GM23338 (cell line): ENCODE measurements at regions not wholly inside any gene's neighbourhood (a gene's known extent, or its start where the extent isn't known, plus 50 kb on each side); places are given as distances from the start of the nearest gene placed in this dataset.

Experiments used
- ATAC-seq: fragments of 200-7000 bp; cut with Tn5 transposase; 3 replicates; pipeline ENCODE4 v1.9.1; 2020
- DNase-seq: peaks from one replicate; pipeline ENCODE4 v3.0.0-alpha.2; 2015; ENCODE audit warnings: low spot score
- H2AFZ ChIP-seq: fragments of 200-600 bp; sonication (generic); 2 replicates; pipeline ENCODE4 v1.8.0; 2016; ENCODE audit warnings: antibody characterized with exemption, mild to moderate bottlenecking, moderate library complexity
- H3F3A ChIP-seq: fragments of 200-600 bp; sonication (generic); replicated peaks from 2 replicates; pipeline ENCODE4 v1.8.0; 2017; ENCODE audit warnings: antibody characterized with exemption, mixed run types, low read depth
- H3K27ac ChIP-seq: fragments of 200-600 bp; sonication (generic); 2 replicates; pipeline ENCODE4 v1.6.1; 2016; ENCODE audit warnings: low read depth
- H3K27me3 ChIP-seq: fragments of 200-600 bp; sonication (generic); 2 replicates; pipeline ENCODE4 v1.8.0; 2016; ENCODE audit warnings: mild to moderate bottlenecking, mixed run types, moderate library complexity; ENCODE audit not compliant: insufficient read depth
- H3K36me3 ChIP-seq: fragments of 200-600 bp; sonication (generic); 2 replicates; pipeline ENCODE4 v1.8.0; 2016; ENCODE audit warnings: mild to moderate bottlenecking; ENCODE audit not compliant: insufficient read depth
- H3K4me1 ChIP-seq: fragments of 200-600 bp; sonication (generic); 2 replicates; pipeline ENCODE4 v1.8.0; 2016; ENCODE audit warnings: mild to moderate bottlenecking, moderate library complexity; ENCODE audit not compliant: insufficient read depth
- H3K4me2 ChIP-seq: fragments of 200-600 bp; sonication (generic); 2 replicates; pipeline ENCODE4 v1.7.1; 2017; ENCODE audit warnings: mixed run types
- H3K4me3 ChIP-seq: fragments of 200-600 bp; sonication (generic); 2 replicates; pipeline ENCODE4 v1.6.1; 2016; ENCODE audit warnings: mixed run types
- H3K79me2 ChIP-seq: fragments of 200-600 bp; sonication (generic); replicated peaks from 2 replicates; pipeline ENCODE4 v1.8.0; 2017; ENCODE audit warnings: mild to moderate bottlenecking; ENCODE audit not compliant: insufficient read depth
- H3K9me2 ChIP-seq: fragments of 200-600 bp; sonication (generic); 2 replicates; pipeline ENCODE4 v1.8.0; 2017; ENCODE audit not compliant: insufficient read depth
- H4K20me1 ChIP-seq: fragments of 200-600 bp; sonication (generic); replicated peaks from 2 replicates; pipeline ENCODE4 v1.8.0; 2017; ENCODE audit warnings: mild to moderate bottlenecking; ENCODE audit not compliant: insufficient read depth
- H3K27ac Mint-ChIP-seq: 2 replicates; pipeline ENCODE4 v1.8.0; 2020; ENCODE audit warnings: inconsistent platforms, mild to moderate bottlenecking, moderate library complexity, mixed read lengths
- H3K27me3 Mint-ChIP-seq: 3 replicates; pipeline ENCODE4 v1.8.0; 2022; ENCODE audit warnings: low read depth, mild to moderate bottlenecking, moderate library complexity, mixed read lengths, inconsistent platforms; ENCODE audit not compliant: insufficient read depth, poor library complexity
- H3K36me3 Mint-ChIP-seq: 3 replicates; pipeline ENCODE4 v1.8.0; 2021; ENCODE audit warnings: low read depth, mild to moderate bottlenecking, inconsistent platforms, moderate library complexity, mixed read lengths
- H3K4me1 Mint-ChIP-seq: 3 replicates; pipeline ENCODE4 v1.8.0; 2020; ENCODE audit warnings: mild to moderate bottlenecking, inconsistent platforms, mixed read lengths
- H3K4me3 Mint-ChIP-seq: 3 replicates; pipeline ENCODE4 v1.8.0; 2021; ENCODE audit warnings: moderate library complexity, mild to moderate bottlenecking, inconsistent platforms, mixed read lengths
- H3K9me3 Mint-ChIP-seq: 3 replicates; pipeline ENCODE4 v1.8.0; 2020; ENCODE audit warnings: moderate library complexity, mild to moderate bottlenecking, inconsistent platforms, mixed read lengths
- JUNB ChIP-seq: IDR thresholded peaks from one replicate; pipeline ENCODE4 v1.6.1; 2016; ENCODE audit warnings: antibody characterized with exemption; ENCODE audit not compliant: unreplicated experiment
- NANOG ChIP-seq: IDR thresholded peaks from 2 replicates; pipeline ENCODE4 v1.6.1; 2016; ENCODE audit warnings: antibody characterized with exemption, borderline replicate concordance
- POLR2AphosphoS5 ChIP-seq: IDR thresholded peaks from 2 replicates; pipeline ENCODE4 v1.6.1; 2016; ENCODE audit warnings: antibody characterized with exemption, low read depth
- STAT1 ChIP-seq: IDR thresholded peaks from one replicate; pipeline ENCODE4 v1.6.1; 2016; ENCODE audit warnings: antibody characterized with exemption; ENCODE audit not compliant: unreplicated experiment
- ZNF114 ChIP-seq: fragments of 250-450 bp; sonication (Bioruptor Pico); IDR thresholded peaks from 2 replicates; pipeline ENCODE4 v1.5.0; 2020; ENCODE audit warnings: mild to moderate bottlenecking, moderate library complexity
- TF ChIP-seq, protein P1 (sequence below): fragments of 250-450 bp; sonication (Bioruptor Pico); IDR thresholded peaks from 2 replicates; pipeline ENCODE4 v1.5.0; 2020; ENCODE audit warnings: mild to moderate bottlenecking, moderate library complexity
- TF ChIP-seq, protein P2 (sequence below), 2 experiments: fragments of 200-600 bp in 1 of 2; sonication (generic) in 1 of 2; conservative IDR thresholded peaks; 2 replicates each; pipeline versions ENCODE4 v1.5.1 to v1.6.1; 2016 to 2017; ENCODE audit warnings: antibody characterized with exemption in 2 of 2, low read depth in 2 of 2, mild to moderate bottlenecking in 2 of 2, moderate library complexity in 1 of 2
- TF ChIP-seq, protein P3 (sequence below): IDR thresholded peaks from 2 replicates; pipeline ENCODE4 v1.6.1; 2016; ENCODE audit warnings: antibody characterized with exemption
- TF ChIP-seq, protein P4 (sequence below): IDR thresholded peaks from one replicate; pipeline ENCODE4 v1.6.1; 2018; ENCODE audit warnings: antibody characterized with exemption; ENCODE audit not compliant: unreplicated experiment

DNA sequence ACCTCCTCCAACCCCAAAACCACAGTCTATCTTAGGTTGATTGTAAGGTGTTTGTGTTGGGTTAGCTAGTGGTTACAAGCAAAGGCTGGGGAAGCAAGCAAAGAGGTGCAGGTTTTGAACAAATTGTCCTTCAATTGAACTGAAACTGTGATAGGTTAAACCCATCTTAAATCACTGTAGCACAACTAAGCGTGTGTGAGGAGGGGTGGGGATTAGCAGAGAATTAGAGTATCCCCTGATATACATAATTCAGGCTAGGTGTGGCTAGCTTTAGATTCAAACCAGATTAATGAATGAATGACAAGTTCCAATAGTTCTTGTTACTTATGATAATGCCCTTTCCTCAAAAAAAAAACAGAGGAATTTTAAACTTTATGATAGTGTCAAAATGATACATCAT lies 191.0 kb upstream of the POF1B start (continued):
- TF ChIP-seq, protein P1, sequence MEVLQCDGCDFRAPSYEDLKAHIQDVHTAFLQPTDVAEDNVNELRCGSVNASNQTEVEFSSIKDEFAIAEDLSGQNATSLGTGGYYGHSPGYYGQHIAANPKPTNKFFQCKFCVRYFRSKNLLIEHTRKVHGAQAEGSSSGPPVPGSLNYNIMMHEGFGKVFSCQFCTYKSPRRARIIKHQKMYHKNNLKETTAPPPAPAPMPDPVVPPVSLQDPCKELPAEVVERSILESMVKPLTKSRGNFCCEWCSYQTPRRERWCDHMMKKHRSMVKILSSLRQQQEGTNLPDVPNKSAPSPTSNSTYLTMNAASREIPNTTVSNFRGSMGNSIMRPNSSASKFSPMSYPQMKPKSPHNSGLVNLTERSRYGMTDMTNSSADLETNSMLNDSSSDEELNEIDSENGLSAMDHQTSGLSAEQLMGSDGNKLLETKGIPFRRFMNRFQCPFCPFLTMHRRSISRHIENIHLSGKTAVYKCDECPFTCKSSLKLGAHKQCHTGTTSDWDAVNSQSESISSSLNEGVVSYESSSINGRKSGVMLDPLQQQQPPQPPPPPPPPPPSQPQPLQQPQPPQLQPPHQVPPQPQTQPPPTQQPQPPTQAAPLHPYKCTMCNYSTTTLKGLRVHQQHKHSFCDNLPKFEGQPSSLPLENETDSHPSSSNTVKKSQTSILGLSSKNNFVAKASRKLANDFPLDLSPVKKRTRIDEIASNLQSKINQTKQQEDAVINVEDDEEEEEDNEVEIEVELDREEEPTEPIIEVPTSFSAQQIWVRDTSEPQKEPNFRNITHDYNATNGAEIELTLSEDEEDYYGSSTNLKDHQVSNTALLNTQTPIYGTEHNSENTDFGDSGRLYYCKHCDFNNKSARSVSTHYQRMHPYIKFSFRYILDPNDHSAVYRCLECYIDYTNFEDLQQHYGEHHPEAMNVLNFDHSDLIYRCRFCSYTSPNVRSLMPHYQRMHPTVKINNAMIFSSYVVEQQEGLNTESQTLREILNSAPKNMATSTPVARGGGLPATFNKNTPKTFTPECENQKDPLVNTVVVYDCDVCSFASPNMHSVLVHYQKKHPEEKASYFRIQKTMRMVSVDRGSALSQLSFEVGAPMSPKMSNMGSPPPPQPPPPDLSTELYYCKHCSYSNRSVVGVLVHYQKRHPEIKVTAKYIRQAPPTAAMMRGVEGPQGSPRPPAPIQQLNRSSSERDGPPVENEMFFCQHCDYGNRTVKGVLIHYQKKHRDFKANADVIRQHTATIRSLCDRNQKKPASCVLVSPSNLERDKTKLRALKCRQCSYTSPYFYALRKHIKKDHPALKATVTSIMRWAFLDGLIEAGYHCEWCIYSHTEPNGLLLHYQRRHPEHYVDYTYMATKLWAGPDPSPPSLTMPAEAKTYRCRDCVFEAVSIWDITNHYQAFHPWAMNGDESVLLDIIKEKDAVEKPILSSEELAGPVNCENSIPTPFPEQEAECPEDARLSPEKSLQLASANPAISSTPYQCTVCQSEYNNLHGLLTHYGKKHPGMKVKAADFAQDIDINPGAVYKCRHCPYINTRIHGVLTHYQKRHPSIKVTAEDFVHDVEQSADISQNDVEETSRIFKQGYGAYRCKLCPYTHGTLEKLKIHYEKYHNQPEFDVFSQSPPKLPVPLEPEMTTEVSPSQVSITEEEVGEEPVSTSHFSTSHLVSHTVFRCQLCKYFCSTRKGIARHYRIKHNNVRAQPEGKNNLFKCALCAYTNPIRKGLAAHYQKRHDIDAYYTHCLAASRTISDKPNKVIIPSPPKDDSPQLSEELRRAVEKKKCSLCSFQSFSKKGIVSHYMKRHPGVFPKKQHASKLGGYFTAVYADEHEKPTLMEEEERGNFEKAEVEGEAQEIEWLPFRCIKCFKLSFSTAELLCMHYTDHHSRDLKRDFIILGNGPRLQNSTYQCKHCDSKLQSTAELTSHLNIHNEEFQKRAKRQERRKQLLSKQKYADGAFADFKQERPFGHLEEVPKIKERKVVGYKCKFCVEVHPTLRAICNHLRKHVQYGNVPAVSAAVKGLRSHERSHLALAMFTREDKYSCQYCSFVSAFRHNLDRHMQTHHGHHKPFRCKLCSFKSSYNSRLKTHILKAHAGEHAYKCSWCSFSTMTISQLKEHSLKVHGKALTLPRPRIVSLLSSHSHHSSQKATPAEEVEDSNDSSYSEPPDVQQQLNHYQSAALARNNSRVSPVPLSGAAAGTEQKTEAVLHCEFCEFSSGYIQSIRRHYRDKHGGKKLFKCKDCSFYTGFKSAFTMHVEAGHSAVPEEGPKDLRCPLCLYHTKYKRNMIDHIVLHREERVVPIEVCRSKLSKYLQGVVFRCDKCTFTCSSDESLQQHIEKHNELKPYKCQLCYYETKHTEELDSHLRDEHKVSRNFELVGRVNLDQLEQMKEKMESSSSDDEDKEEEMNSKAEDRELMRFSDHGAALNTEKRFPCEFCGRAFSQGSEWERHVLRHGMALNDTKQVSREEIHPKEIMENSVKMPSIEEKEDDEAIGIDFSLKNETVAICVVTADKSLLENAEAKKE (CRISPR knock-in tag): no peak
- TF ChIP-seq, protein P2, sequence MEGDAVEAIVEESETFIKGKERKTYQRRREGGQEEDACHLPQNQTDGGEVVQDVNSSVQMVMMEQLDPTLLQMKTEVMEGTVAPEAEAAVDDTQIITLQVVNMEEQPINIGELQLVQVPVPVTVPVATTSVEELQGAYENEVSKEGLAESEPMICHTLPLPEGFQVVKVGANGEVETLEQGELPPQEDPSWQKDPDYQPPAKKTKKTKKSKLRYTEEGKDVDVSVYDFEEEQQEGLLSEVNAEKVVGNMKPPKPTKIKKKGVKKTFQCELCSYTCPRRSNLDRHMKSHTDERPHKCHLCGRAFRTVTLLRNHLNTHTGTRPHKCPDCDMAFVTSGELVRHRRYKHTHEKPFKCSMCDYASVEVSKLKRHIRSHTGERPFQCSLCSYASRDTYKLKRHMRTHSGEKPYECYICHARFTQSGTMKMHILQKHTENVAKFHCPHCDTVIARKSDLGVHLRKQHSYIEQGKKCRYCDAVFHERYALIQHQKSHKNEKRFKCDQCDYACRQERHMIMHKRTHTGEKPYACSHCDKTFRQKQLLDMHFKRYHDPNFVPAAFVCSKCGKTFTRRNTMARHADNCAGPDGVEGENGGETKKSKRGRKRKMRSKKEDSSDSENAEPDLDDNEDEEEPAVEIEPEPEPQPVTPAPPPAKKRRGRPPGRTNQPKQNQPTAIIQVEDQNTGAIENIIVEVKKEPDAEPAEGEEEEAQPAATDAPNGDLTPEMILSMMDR (conservative IDR thresholded peaks at IDR 0.05; ENCODE audit: low read depth in 2 of 2): no peak
- TF ChIP-seq POLR2AphosphoS5: no peak

DNA sequence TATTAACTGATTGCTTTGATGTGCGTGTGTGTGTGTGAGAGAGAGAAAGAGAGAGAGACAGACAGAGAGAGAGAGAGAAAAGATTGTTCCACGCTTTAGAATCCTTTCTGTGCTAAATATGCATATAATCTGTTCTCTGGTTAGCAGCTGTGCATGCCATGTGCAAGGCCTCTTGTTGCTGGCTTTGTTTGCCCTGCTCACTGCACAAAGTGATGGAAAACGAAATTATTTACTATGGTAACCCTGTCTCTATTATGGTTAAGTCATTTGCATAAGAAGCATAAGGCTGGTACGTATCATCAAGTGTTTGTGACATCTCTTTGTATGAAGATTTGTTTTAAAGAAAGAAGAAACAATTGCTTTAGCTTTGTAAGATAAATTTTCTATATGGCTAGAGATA lies 190.2 kb upstream of the POF1B start:
- Histone ChIP-seq H3K4me1 (peaks cover 6% of the 10 kb centered on the region), H3F3A (no peaks in the 10 kb centered on the region), H3K36me3 (no peaks in the 10 kb centered on the region), H3K4me3 (no peak overlapping the region), H3K79me2 (no peaks in the 10 kb centered on the region), H3K9me2 (no peaks in the 10 kb centered on the region), H3K27me3 (no peaks in the 10 kb centered on the region), H3K4me2 (no peak overlapping the region; the same call in 1 of the 2 replicates), H4K20me1 (no peaks in the 10 kb centered on the region), H3K27ac (no peak overlapping the region), H2AFZ (no peak overlapping the region)
- no peak overlapping the region for H3K4me3 Mint-ChIP-seq
- H3K36me3 Mint-ChIP-seq: no peaks in the 10 kb centered on the region
- no peak overlapping the region for H3K27ac Mint-ChIP-seq
- H3K9me3 Mint-ChIP-seq: peaks cover 8% of the 10 kb centered on the region; the same call in 1 of the 3 replicates
- H3K27me3 Mint-ChIP-seq: no peaks in the 10 kb centered on the region
- peaks cover 17% of the 10 kb centered on the region for H3K4me1 Mint-ChIP-seq
- ATAC-seq (no peak), DNase-seq (no peak)
- TF ChIP-seq POLR2AphosphoS5 (no peak), JUNB (no peak), STAT1 (no peak), ZNF114 (CRISPR knock-in tag) (no peak), NANOG (no peak)
- TF ChIP-seq, protein P3, sequence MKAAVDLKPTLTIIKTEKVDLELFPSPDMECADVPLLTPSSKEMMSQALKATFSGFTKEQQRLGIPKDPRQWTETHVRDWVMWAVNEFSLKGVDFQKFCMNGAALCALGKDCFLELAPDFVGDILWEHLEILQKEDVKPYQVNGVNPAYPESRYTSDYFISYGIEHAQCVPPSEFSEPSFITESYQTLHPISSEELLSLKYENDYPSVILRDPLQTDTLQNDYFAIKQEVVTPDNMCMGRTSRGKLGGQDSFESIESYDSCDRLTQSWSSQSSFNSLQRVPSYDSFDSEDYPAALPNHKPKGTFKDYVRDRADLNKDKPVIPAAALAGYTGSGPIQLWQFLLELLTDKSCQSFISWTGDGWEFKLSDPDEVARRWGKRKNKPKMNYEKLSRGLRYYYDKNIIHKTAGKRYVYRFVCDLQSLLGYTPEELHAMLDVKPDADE: no peak
- TF ChIP-seq, protein P4, sequence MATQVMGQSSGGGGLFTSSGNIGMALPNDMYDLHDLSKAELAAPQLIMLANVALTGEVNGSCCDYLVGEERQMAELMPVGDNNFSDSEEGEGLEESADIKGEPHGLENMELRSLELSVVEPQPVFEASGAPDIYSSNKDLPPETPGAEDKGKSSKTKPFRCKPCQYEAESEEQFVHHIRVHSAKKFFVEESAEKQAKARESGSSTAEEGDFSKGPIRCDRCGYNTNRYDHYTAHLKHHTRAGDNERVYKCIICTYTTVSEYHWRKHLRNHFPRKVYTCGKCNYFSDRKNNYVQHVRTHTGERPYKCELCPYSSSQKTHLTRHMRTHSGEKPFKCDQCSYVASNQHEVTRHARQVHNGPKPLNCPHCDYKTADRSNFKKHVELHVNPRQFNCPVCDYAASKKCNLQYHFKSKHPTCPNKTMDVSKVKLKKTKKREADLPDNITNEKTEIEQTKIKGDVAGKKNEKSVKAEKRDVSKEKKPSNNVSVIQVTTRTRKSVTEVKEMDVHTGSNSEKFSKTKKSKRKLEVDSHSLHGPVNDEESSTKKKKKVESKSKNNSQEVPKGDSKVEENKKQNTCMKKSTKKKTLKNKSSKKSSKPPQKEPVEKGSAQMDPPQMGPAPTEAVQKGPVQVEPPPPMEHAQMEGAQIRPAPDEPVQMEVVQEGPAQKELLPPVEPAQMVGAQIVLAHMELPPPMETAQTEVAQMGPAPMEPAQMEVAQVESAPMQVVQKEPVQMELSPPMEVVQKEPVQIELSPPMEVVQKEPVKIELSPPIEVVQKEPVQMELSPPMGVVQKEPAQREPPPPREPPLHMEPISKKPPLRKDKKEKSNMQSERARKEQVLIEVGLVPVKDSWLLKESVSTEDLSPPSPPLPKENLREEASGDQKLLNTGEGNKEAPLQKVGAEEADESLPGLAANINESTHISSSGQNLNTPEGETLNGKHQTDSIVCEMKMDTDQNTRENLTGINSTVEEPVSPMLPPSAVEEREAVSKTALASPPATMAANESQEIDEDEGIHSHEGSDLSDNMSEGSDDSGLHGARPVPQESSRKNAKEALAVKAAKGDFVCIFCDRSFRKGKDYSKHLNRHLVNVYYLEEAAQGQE: no peak
- TF ChIP-seq, protein P2 (conservative IDR thresholded peaks at IDR 0.05; ENCODE audit: low read depth in 2 of 2): no peak
